ENCODE measurements at regions not wholly inside any gene's neighbourhood (a gene's known extent, or its start where the extent isn't known, plus 50 kb on each side); places are given as distances from the start of the nearest gene placed in this dataset.

GRCh38 chr18:51330739-51331138, 133.3 kb upstream of the MEX3C start (continued):
- TF ChIP-seq HOXA9 (CRISPR knock-in tag; IDR thresholded peaks at IDR 0.05; ENCODE audit: borderline replicate concordance) (no peak), ISX (CRISPR knock-in tag; conservative IDR thresholded peaks at IDR 0.05) (no peak), ZNF564 (CRISPR knock-in tag; IDR thresholded peaks at IDR 0.05) (no peak), ZNF225 (CRISPR knock-in tag; IDR thresholded peaks at IDR 0.05) (no peak), SOX13 (IDR thresholded peaks at IDR 0.05) (no peak), SOX13 (CRISPR knock-in tag; conservative IDR thresholded peaks at IDR 0.05 in 1 of 2, IDR thresholded peaks at IDR 0.05 in 1 of 2) (peak in 1 of 2 experiments; percentile 68; a peak in 2 of 4 replicates), SOX5 (CRISPR knock-in tag; IDR thresholded peaks at IDR 0.05; ENCODE audit: borderline replicate concordance) (0 out of 2 replicates have a peak, but pooled peaks have one; percentile 36), ZNF615 (CRISPR knock-in tag; IDR thresholded peaks at IDR 0.05; ENCODE audit: borderline replicate concordance) (no peak), NONO (IDR thresholded peaks at IDR 0.05) (no peak), NONO (CRISPR knock-in tag; conservative IDR thresholded peaks at IDR 0.05) (no peak), ZNF263 (CRISPR knock-in tag; IDR thresholded peaks at IDR 0.05) (no peak), ISL2 (CRISPR knock-in tag; IDR thresholded peaks at IDR 0.05) (0 out of 2 replicates have a peak, but pooled peaks have one; percentile 23), NFE2L1 (CRISPR knock-in tag; IDR thresholded peaks at IDR 0.05; ENCODE audit: borderline replicate concordance) (no peak), STAG1 (CRISPR knock-in tag; IDR thresholded peaks at IDR 0.05) (no peak), TGIF2 (CRISPR knock-in tag; IDR thresholded peaks at IDR 0.05) (no peak), ZNF644 (CRISPR knock-in tag; IDR thresholded peaks at IDR 0.05; ENCODE audit: low read depth) (no peak), E2F5 (CRISPR knock-in tag; conservative IDR thresholded peaks at IDR 0.05) (no peak), MED1 (CRISPR knock-in tag; IDR thresholded peaks at IDR 0.05) (no peak), SOX6 (IDR thresholded peaks at IDR 0.05) (no peak), SOX6 (CRISPR knock-in tag; IDR thresholded peaks at IDR 0.05) (peak; percentile 69), ZNF432 (CRISPR knock-in tag; IDR thresholded peaks at IDR 0.05; ENCODE audit: borderline replicate concordance) (no peak), HMG20A (CRISPR knock-in tag; IDR thresholded peaks at IDR 0.05; ENCODE audit: borderline replicate concordance) (no peak), CEBPZ (IDR thresholded peaks at IDR 0.05; ENCODE audit: low read length) (no peak)
- TF ChIP-seq, protein P1, sequence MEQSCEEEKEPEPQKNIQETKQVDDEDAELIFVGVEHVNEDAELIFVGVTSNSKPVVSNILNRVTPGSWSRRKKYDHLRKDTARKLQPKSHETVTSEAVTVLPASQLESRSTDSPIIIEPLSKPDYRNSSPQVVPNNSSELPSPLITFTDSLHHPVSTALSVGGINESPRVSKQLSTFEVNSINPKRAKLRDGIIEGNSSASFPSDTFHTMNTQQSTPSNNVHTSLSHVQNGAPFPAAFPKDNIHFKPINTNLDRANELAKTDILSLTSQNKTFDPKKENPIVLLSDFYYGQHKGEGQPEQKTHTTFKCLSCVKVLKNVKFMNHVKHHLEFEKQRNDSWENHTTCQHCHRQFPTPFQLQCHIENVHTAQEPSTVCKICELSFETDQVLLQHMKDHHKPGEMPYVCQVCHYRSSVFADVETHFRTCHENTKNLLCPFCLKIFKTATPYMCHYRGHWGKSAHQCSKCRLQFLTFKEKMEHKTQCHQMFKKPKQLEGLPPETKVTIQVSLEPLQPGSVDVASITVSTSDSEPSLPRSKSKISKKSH (CRISPR knock-in tag; IDR thresholded peaks at IDR 0.05; ENCODE audit: borderline replicate concordance): no peak

Data from HepG2 (cell line).